COR-L47 (cell line): ENCODE measurements at regions not wholly inside any gene's neighbourhood (a gene's known extent, or its start where the extent isn't known, plus 50 kb on each side); places are given as distances from the start of the nearest gene placed in this dataset.
A peak's percentile ranks its signal among the peaks of the same experiment; 100 is the strongest.

Experiments
- DNase-seq: peaks from one replicate; lab custom pipeline; 2025; lab: John Stamatoyannopoulos, UW

GRCh38 chr3:18772699-18773305, 347.7 kb upstream of the SATB1 start:
- no peak for DNase-seq

DNA sequence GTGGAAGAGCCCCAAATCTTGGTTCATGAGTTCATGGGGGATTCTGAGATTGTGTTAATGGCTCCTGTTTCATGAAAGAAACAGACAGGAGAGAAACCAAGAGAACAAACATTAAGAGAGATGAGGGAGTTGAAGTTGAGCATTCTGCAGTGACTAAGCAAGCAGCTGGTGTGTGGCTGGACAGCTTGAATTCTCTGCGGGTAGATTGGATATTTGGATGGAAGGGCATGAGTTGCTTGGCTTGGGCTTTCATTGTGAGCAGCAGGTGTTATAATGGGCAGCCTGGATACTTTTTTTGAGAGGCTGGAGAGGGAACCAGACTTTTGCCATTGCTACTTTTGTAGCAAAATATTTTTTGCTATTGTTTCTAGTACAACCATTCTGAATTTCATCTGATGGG, 346.8 kb upstream of the SATB1 start:
- DNase-seq = no peak

GRCh38 chr3:18770800-18771199, 345.7 kb upstream of the SATB1 start:
- DNase-seq = no peak

- DNase-seq = no peak
These were observed 342.7 kb upstream of the SATB1 start for GRCh38 chr3:18767756-18768303.

DNA sequence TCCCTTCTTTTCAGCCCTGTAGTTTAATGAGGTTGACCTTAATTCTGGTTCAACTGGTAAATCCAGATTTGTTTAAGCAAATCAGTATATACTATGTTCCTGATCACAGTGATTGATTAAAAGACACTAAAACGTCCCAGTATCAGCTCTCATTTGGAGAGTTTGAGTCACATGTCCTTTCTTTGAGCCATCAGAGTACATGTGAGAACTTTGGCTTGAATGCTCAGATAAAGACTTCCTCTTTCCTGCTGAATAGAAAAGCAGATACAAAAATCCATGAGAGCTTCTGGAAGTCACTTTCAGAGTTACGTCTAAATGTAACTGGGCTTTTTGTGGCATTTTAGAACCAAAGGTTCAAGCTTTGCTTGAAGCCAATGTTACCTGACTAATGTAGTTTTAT, 341.8 kb upstream of the SATB1 start:
- no peak for DNase-seq

DNA sequence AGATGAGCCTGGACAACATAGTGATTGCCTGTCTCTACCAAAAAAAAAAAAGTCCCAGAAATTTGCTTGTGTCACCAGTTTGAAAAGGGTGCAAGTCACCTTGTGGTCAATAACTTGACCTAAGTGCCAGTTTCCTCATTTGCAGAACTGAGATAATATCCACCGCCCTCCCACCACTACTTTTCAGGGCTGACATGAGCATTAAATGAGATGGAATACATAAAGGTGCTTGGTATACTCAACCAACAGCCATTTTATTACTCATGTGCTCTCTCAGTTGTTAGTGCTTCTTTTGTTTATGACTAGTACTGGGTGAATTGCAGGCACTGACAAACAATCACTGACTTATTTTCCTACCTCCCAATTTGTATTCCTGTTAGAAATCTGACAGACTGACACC, 340.5 kb upstream of the SATB1 start:
- no peak for DNase-seq

DNA sequence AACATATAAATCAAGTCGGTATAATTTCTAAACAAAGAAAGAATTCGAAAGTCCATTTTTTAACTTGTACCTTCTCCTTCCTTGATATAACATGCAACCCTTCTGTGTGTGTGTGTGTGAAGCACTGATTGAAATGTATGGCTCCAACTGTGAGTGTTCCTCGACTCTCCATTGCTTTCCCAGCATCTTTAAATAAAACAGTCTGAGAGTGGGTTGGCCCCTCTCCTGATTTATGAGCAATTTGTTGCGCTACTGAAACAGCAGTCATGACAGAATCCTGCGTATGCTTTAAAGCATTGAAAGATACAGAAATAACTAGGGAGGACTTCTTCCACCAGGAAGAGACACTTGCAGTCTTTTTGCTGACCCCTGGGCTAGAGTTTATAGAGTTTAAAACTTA, 340.0 kb upstream of the SATB1 start:
- DNase-seq = no peak

DNA sequence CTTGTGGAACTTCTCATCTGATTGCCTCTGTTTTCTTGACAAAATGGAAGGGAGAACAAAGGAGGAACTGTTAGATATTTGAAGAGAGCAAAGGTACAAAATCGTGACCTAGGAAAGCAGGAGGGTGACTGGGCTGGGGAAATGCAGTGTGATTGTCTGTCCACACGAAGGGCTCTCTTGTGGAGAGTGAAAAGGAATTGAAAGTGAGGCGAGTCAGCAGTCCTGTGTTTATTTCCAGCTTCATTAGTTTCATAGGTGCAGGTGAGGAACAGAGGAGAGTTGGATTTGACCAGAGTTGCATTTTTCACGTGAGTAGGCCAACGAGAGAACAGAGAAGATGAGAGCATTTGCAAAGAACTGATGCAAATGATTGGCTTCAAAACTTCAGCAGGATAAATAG, 336.4 kb upstream of the SATB1 start:
- DNase-seq = no peak

DNA sequence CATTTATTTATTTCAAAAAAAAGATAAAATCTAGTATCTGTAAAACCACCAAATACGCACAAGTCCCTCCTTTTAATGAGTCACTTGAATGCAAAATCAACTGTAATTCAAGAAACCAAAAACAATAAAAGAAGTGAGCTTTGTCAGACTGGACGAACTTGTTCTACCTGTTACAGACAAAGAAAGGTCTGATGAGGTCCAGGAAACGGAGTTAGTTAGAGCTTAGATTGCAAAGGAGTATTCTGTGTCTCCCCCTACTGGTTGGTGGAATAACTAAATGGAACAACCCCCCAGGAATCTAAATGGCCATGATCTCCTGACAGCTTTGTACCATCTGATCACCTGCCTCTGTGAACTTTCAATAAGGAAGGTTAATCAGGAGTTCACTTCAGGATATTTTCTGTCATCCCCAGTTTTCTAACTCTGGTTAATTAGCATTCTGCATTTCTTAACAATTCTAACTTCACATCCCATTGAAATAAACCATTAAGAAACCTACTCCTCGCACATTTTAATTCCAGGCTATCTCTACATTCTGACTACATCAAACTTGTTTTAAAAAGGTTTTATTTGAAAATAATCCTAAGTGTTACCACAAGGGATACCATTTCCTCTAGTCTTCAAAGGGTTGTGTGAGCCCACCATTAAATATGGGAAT, 333.0 kb upstream of the SATB1 start:
- peak; percentile 69 for DNase-seq

GRCh38 chr3:18757476-18757875, 332.3 kb upstream of the SATB1 start:
- DNase-seq = no peak

GRCh38 chr3:18752273-18752934, 327.3 kb upstream of the SATB1 start:
- DNase-seq = no peak

GRCh38 chr3:18751514-18751913, 326.4 kb upstream of the SATB1 start:
- DNase-seq = peak; percentile 44

DNA sequence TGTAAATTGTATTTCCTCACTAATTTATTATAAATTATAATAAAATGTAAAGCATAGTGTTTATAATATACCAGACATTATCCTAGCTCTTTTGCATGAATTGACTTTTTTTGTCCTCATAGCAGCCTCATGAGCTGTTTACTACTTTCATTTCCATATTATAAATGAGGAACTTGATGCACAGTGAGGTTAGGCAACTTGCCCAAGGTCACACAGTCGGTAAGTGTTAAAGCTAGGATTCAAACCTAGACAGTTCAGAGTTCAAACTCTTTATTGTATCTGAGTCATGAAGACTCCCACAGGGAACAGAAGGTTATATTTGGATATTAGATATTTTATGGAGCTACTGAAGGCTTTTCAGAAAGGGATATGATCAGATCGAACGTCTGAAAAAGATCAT, 322.2 kb upstream of the SATB1 start:
- no peak for DNase-seq

- no peak for DNase-seq
These were observed 320.3 kb upstream of the SATB1 start for GRCh38 chr3:18745472-18745871.

GRCh38 chr3:18744472-18744871, 319.3 kb upstream of the SATB1 start:
- DNase-seq = no peak

- no peak for DNase-seq
These were observed 318.6 kb upstream of the SATB1 start for GRCh38 chr3:18743761-18744160.

DNA sequence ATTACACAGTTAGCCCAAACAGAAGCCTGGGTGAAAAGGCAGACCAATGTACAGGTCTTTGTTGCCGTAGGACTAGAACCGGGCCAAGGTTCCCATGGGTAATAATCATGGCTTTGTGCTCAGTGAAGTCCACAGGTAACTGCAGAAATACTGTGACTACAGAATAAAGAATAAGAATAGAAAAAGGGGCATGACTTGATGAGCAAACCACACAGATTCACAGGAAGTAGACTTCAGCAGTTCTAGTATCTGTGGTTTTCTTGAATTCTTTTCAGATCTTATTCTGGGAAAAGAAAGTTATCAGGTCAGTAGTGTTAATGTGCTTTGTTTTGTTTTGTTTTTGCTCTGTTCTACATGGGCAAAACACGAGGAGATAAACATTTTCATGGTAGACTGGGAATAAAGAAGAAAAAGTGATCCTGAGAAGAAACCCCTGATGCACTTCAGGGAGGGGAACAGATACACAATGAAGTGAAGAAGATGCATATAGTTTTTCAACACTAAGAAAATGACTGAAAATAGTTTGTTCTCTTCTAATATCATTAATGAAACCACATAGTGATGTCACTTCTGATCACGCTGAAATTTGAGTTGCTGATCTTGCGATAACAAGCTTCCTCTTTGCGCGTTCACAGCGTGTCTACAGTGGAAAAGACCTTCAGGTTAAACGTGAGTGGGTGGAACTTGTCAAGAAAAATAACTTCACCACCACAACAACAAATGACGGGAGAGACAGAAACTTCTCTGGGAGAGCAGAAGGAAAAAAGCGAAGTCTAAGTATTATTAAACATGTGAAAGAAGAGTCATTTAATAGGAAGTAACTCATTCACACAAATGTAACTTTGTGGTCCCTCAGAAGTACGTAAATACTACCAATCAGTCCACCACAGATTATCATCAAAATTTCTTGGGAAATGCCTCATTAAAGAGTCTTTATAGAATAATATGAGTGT, 315.8 kb upstream of the SATB1 start:
- DNase-seq = no peak

DNA sequence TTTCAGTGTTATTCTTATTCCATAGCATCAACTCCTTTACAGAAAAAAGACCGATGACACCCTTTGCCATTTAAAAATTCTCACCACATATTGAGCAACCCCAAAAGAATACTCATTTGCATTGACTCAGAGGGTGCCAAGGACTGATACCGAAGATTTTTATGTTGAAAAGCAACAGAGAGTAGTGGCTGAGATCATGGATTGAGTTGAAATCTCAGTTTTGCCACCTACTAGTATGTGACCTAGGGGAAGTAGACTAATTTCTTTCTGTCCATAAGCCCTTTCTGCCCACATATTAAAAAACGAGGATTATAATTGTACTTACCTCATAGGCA, 313.9 kb upstream of the SATB1 start:
- no peak for DNase-seq

DNA sequence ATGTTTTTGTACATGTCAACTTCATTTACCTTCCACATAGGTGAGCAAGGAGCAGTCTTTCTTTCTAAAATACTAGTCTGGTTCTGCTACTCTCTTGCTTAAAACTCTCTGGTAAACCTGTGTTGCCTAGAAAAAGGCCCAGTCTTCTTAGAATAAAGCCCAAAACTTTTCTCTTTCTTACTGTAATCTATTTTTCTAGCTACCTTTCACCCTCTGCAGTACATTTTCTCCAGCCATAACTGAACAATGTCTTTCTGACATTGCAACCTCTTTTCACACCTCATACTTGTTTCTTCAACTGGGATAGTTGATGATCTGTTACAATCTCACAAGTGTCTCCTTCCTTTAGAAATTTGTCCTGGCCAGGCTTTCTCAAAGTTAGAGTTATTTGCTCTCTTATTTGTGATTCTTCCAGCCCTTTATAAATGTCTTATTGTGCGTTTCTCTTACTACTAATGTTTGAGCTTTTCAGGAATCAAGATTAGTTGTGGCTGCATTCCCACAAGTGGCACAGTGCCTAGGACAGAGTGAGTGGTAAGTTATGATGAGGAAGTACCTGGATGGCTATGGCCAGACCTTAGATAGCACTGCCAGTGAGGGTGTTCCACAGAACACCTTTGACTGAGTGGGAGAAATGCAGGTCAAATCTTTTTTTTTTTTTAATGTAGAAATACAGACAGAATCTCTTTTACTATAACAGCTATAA, 313.4 kb upstream of the SATB1 start:
- no peak for DNase-seq

- no peak for DNase-seq
These were observed 309.9 kb upstream of the SATB1 start for GRCh38 chr3:18735005-18735404.

DNA sequence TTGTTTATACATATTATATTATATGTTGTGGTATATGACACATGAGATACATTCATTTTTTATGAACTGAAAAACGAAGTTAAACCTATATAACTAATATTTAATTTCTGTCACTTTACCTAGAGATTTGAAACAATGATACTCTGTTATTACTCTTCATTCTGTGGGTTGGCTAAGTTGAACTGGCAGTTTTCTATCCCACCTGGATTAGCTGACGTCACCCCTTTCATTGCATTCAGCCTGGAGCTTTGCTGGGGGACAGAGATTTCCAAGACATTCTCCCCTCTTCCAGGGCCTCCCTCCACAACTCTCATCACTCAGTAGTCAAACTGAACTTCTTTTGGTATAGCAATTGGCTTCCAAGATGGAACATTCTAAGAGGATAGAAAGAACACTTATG, 309.2 kb upstream of the SATB1 start:
- no peak for DNase-seq

DNA sequence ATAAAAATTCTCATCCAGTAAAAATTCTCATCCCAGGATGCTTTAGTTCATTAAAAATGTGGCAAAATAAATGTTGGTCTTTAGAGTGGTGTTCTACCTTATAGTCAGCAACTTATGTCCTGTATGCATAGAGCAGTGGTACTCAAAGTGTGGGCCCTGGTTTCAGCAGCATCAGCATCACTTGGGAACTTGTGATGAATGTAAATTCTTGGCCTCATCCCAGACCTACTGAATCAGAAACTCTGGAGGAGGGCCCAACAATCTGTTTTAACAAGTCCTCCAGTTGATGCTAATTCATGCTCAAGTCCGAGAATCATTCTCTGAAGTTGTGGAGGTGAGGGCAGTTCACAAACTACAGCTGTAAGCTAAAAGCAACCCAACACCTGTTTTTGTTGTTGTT, 307.3 kb upstream of the SATB1 start:
- no peak for DNase-seq
